22Rv1 (cell line): ENCODE measurements at regions not wholly inside any gene's neighbourhood (a gene's known extent, or its start where the extent isn't known, plus 50 kb on each side); places are given as distances from the start of the nearest gene placed in this dataset.

Experiments
- CTCF ChIP-seq: fragments of 450-650 bp; IDR thresholded peaks from 2 replicates; pipeline ENCODE4 v1.5.1; 2017; ENCODE audit warnings: mild to moderate bottlenecking
- ZFX ChIP-seq: fragments of 450-650 bp; IDR thresholded peaks from 2 replicates; pipeline ENCODE4 v1.6.1; 2017; ENCODE audit warnings: antibody characterized with exemption, borderline replicate concordance

- no peak for TF ChIP-seq CTCF
- no peak for TF ChIP-seq ZFX
Measured at GRCh38 chr11:129266536-129266935, 74.4 kb upstream of the ARHGAP32 start.
